Mammary epithelial cell (primary cell): ENCODE measurements at regions not wholly inside any gene's neighbourhood (a gene's known extent, or its start where the extent isn't known, plus 50 kb on each side); places are given as distances from the start of the nearest gene placed in this dataset.

ENCODE experiments used
- EZH2 ChIP-seq: IDR thresholded peaks from 2 replicates; pipeline ENCODE4 v1.6.1; 2012; ENCODE audit warnings: low read length, inconsistent platforms, borderline replicate concordance
- TF ChIP-seq, protein P1 (sequence below), 2 donors: IDR thresholded peaks in 1 of 2; conservative IDR thresholded peaks in 1 of 2; 2 replicates each; pipeline ENCODE4 v1.5.1; 2011 to 2012; ENCODE audit warnings: inconsistent platforms in 2 of 2, low read length in 2 of 2, mild to moderate bottlenecking in 2 of 2, control low read depth in 1 of 2, low read depth in 1 of 2; ENCODE audit not compliant: insufficient read depth in 1 of 2; ENCODE audit errors: extremely low read depth in 1 of 2

DNA sequence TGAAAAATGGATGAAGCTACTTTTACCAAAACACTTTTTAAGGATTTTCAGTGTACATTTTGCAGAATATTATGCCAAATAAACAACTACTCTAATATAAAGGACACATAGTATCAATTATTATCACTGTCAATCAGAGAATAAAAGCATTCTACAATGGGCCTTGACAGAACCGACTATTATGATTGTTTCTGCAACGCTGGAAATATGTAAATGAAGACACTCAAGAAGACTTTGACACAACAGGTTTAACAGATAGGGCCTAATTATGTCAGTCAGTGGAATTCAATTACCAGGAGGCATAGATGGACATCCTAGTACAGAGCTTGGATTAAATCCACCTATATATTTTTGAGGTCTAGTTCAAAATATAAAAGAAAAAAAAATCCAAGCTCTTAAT lies 58.7 kb upstream of the SOX5 start:
- TF ChIP-seq, protein P1, sequence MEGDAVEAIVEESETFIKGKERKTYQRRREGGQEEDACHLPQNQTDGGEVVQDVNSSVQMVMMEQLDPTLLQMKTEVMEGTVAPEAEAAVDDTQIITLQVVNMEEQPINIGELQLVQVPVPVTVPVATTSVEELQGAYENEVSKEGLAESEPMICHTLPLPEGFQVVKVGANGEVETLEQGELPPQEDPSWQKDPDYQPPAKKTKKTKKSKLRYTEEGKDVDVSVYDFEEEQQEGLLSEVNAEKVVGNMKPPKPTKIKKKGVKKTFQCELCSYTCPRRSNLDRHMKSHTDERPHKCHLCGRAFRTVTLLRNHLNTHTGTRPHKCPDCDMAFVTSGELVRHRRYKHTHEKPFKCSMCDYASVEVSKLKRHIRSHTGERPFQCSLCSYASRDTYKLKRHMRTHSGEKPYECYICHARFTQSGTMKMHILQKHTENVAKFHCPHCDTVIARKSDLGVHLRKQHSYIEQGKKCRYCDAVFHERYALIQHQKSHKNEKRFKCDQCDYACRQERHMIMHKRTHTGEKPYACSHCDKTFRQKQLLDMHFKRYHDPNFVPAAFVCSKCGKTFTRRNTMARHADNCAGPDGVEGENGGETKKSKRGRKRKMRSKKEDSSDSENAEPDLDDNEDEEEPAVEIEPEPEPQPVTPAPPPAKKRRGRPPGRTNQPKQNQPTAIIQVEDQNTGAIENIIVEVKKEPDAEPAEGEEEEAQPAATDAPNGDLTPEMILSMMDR (conservative IDR thresholded peaks at IDR 0.05 in 1 of 2, IDR thresholded peaks at IDR 0.05 in 1 of 2; ENCODE audit: extremely low read depth in 1 of 2, insufficient read depth in 1 of 2, low read depth in 1 of 2, low read length in 2 of 2), result no peak
- TF ChIP-seq EZH2, result no peak
